ENCODE measurements at regions not wholly inside any gene's neighbourhood (a gene's known extent, or its start where the extent isn't known, plus 50 kb on each side); places are given as distances from the start of the nearest gene placed in this dataset.

- no peak overlapping the region for H3K27ac Mint-ChIP-seq (ENCODE audit: unreplicated experiment)
- H3K4me1 Mint-ChIP-seq (ENCODE audit: unreplicated experiment): no peaks in the 10 kb centered on the region
- no peak overlapping the region for H3K4me3 Mint-ChIP-seq (ENCODE audit: unreplicated experiment)
- peaks cover 2% of the 10 kb centered on the region for H3K27me3 Mint-ChIP-seq (ENCODE audit: unreplicated experiment)
- no peaks in the 10 kb centered on the region for H3K9me3 Mint-ChIP-seq (ENCODE audit: unreplicated experiment)
- no peak for DNase-seq (ENCODE audit: low spot score)
- no peaks in the 10 kb centered on the region for H3K36me3 Mint-ChIP-seq (ENCODE audit: low read depth, unreplicated experiment)
- TF ChIP-seq, protein P1, sequence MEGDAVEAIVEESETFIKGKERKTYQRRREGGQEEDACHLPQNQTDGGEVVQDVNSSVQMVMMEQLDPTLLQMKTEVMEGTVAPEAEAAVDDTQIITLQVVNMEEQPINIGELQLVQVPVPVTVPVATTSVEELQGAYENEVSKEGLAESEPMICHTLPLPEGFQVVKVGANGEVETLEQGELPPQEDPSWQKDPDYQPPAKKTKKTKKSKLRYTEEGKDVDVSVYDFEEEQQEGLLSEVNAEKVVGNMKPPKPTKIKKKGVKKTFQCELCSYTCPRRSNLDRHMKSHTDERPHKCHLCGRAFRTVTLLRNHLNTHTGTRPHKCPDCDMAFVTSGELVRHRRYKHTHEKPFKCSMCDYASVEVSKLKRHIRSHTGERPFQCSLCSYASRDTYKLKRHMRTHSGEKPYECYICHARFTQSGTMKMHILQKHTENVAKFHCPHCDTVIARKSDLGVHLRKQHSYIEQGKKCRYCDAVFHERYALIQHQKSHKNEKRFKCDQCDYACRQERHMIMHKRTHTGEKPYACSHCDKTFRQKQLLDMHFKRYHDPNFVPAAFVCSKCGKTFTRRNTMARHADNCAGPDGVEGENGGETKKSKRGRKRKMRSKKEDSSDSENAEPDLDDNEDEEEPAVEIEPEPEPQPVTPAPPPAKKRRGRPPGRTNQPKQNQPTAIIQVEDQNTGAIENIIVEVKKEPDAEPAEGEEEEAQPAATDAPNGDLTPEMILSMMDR (IDR thresholded peaks at IDR 0.05; ENCODE audit: unreplicated experiment): no peak
Observed at GRCh38 chr2:122478771-122479170, 723.3 kb downstream of the TSN start.

GRCh38 chr2:122480501-122481243 is 725.2 kb downstream of the TSN start:
- Mint-ChIP-seq H3K9me3 (ENCODE audit: unreplicated experiment) (no peaks in the 10 kb centered on the region), H3K27ac (ENCODE audit: unreplicated experiment) (no peak overlapping the region), H3K27me3 (ENCODE audit: unreplicated experiment) (peaks cover 2% of the 10 kb centered on the region), H3K4me3 (ENCODE audit: unreplicated experiment) (no peak overlapping the region), H3K36me3 (ENCODE audit: low read depth, unreplicated experiment) (no peaks in the 10 kb centered on the region), H3K4me1 (ENCODE audit: unreplicated experiment) (peaks cover 5% of the 10 kb centered on the region)
- no peak for DNase-seq (ENCODE audit: low spot score)
- TF ChIP-seq, protein P1 (IDR thresholded peaks at IDR 0.05; ENCODE audit: unreplicated experiment): no peak

DNA sequence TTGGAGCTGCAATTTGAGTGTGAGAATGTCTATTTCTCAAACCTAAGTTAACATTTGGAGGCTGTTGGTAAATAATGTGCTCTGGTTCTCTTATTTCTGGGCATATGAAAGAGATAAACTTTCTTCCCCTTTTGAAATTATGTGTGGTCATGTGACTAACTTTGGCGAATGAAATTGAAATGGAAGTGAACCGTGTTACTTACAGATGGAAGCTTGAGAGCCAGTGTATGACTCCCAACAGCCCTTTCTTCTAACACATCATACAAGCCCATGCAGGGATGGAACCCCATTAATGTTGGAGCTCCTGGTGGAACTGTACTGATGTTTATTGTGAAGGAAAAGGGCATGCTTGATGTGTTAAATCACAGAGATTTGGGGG is 725.8 kb downstream of the TSN start:
- Mint-ChIP-seq H3K36me3 (ENCODE audit: low read depth, unreplicated experiment) (no peaks in the 10 kb centered on the region), H3K27ac (ENCODE audit: unreplicated experiment) (no peak overlapping the region), H3K4me1 (ENCODE audit: unreplicated experiment) (peaks cover 8% of the 10 kb centered on the region), H3K4me3 (ENCODE audit: unreplicated experiment) (no peak overlapping the region), H3K9me3 (ENCODE audit: unreplicated experiment) (no peaks in the 10 kb centered on the region), H3K27me3 (ENCODE audit: unreplicated experiment) (peaks cover 2% of the 10 kb centered on the region)
- no peak for DNase-seq (ENCODE audit: low spot score)
- TF ChIP-seq, protein P1 (IDR thresholded peaks at IDR 0.05; ENCODE audit: unreplicated experiment): no peak

GRCh38 chr2:122481717-122482116 is 726.3 kb downstream of the TSN start:
- Mint-ChIP-seq H3K27me3 (ENCODE audit: unreplicated experiment) (peaks cover 2% of the 10 kb centered on the region), H3K27ac (ENCODE audit: unreplicated experiment) (no peak overlapping the region), H3K9me3 (ENCODE audit: unreplicated experiment) (no peaks in the 10 kb centered on the region), H3K36me3 (ENCODE audit: low read depth, unreplicated experiment) (no peaks in the 10 kb centered on the region), H3K4me1 (ENCODE audit: unreplicated experiment) (peaks cover 8% of the 10 kb centered on the region), H3K4me3 (ENCODE audit: unreplicated experiment) (no peak overlapping the region)
- TF ChIP-seq, protein P1 (IDR thresholded peaks at IDR 0.05; ENCODE audit: unreplicated experiment): no peak
- DNase-seq (ENCODE audit: low spot score): no peak

DNA sequence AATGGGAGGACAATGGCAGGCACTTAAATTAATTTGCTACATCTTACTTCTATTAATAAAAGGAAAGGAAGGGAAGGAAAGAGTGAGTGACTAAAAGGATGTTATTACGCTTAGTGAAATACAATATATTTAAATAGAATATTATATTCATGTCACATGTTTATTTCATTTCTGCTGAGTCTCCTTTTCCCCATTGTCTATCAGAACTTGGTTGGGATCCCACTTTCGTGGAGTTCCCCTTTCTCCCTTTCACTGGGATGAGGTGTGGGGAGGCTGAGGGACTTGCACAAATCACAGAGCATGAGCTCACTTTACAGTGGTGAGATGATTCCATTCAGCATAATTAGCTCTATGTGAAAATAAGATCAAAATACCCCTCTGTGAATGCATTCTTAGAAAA is 730.6 kb downstream of the TSN start:
- peaks cover 26% of the 10 kb centered on the region for H3K4me1 Mint-ChIP-seq (ENCODE audit: unreplicated experiment)
- H3K36me3 Mint-ChIP-seq (ENCODE audit: low read depth, unreplicated experiment): no peaks in the 10 kb centered on the region
- peaks cover 2% of the 10 kb centered on the region for H3K27me3 Mint-ChIP-seq (ENCODE audit: unreplicated experiment)
- DNase-seq (ENCODE audit: low spot score): no peak
- H3K27ac Mint-ChIP-seq (ENCODE audit: unreplicated experiment): no peak overlapping the region
- H3K9me3 Mint-ChIP-seq (ENCODE audit: unreplicated experiment): peaks cover 3% of the 10 kb centered on the region
- H3K4me3 Mint-ChIP-seq (ENCODE audit: unreplicated experiment): no peak overlapping the region
- TF ChIP-seq, protein P1 (IDR thresholded peaks at IDR 0.05; ENCODE audit: unreplicated experiment): no peak

Measured in endothelial cell (in vitro differentiated cells).